ENCODE measurements at regions not wholly inside any gene's neighbourhood (a gene's known extent, or its start where the extent isn't known, plus 50 kb on each side); places are given as distances from the start of the nearest gene placed in this dataset.

DNA sequence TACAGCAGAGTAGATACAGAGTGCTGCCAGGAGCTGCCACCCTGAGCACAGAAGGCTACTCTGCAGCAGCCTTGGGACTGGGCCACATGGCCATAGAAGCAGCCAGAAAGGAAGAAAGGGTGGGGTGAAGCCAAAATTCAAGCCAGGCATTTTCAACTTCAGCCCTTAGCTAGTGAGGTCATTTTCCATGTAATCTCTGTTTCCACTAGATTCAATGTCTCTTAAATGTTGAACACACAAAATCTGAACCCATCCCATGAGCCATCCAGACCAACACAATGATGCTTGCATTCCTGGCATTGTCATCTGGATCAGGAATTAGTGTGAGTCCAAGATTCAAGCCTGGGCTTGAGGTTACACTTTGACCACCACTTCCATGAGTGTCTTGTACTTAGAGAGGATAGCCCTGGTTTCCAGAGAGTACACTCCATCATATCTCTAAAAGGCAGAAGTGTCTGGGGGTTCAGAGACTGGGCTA is 243.6 kb downstream of the OSR1 start:
- POLR2A ChIA-PET: no interaction called here
- DNase-seq (ENCODE audit: low read depth): no peak

GRCh38 chr2:19114126-19114525 is 244.3 kb downstream of the OSR1 start:
- POLR2A ChIA-PET: no interaction called here
- no peak for TF ChIP-seq CTCF (IDR thresholded peaks at IDR 0.05; ENCODE audit: insufficient read depth, low read depth, low read length)
- Histone ChIP-seq H3K36me3 (ENCODE audit: control insufficient read depth, insufficient read depth, low read length) (no peaks in the 10 kb centered on the region), H3K27me3 (ENCODE audit: control insufficient read depth, insufficient read depth, low read length) (no peaks in the 10 kb centered on the region), H3K4me3 (ENCODE audit: low read depth, low read length) (no peak overlapping the region)
- no peak for DNase-seq (ENCODE audit: low read depth)
- CTCF ChIA-PET: no interaction called here

More for the DNA sequence above, 243.6 kb downstream of the OSR1 start:
- no peaks in the 10 kb centered on the region for H3K27me3 ChIP-seq (ENCODE audit: control insufficient read depth, insufficient read depth, low read length)
- no peak overlapping the region for H3K4me3 ChIP-seq (ENCODE audit: low read depth, low read length)
- no peak for TF ChIP-seq CTCF (IDR thresholded peaks at IDR 0.05; ENCODE audit: insufficient read depth, low read depth, low read length)
- CTCF ChIA-PET: no interaction called here
- H3K36me3 ChIP-seq (ENCODE audit: control insufficient read depth, insufficient read depth, low read length): no peaks in the 10 kb centered on the region

- H3K27me3 ChIP-seq (ENCODE audit: control insufficient read depth, insufficient read depth, low read length): no peaks in the 10 kb centered on the region
- ChIA-PET POLR2A (no interaction called here), CTCF (interaction anchor here (2.1 kb wide), 1 partner anchor 11 kb away, joined by 4 read pairs; no protein-coding TSS in a partner anchor)
- DNase-seq (ENCODE audit: low read depth): no peak
- no peak for TF ChIP-seq CTCF (IDR thresholded peaks at IDR 0.05; ENCODE audit: insufficient read depth, low read depth, low read length)
- no peaks in the 10 kb centered on the region for H3K36me3 ChIP-seq (ENCODE audit: control insufficient read depth, insufficient read depth, low read length)
- no peak overlapping the region for H3K4me3 ChIP-seq (ENCODE audit: low read depth, low read length)
Observed at GRCh38 chr2:19111354-19111753, 247.1 kb downstream of the OSR1 start.

DNA sequence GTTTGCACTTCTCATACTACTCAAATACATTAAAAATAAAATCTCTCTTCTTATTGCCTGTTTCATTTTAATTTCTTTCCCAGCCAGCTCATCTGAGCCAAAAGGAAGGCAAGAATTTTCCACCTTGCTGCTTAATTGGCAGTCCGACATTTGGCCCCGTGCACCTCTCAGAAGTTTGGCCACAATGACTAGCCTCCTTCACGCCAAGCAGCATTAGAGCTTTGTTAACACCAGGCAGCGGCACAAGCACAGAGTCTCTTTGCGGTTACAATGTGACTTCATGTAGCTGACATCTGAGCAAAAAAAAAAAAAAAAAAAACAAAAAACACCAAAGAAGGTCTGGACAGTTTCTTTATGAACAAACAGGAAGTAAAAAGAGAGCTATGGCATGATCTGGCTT is 248.9 kb downstream of the OSR1 start:
- Histone ChIP-seq H3K4me3 (ENCODE audit: low read depth, low read length) (no peak overlapping the region), H3K36me3 (ENCODE audit: control insufficient read depth, insufficient read depth, low read length) (no peaks in the 10 kb centered on the region), H3K27me3 (ENCODE audit: control insufficient read depth, insufficient read depth, low read length) (no peaks in the 10 kb centered on the region)
- ChIA-PET POLR2A (no interaction called here), CTCF (no interaction called here)
- DNase-seq (ENCODE audit: low read depth): no peak
- no peak for TF ChIP-seq CTCF (IDR thresholded peaks at IDR 0.05; ENCODE audit: insufficient read depth, low read depth, low read length)

DNA sequence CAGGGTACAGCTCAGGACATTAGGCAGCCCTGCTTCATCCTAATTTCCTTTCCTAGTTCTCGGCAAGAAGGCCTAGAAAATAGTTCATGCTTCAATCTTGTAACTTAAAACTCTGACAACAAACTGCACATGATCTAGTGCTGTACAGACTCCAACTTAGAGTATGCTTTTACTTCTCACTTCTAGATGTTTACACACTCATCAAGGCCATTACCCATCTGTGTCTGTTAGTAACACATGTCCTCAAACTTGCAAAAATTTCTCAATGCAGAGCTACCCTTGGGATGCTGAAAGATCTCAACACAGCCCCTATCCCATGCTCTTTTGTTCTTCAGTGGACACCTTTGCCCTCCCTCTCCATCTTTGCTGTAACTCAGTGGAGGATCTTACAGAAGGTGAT is 252.0 kb downstream of the OSR1 start:
- ChIA-PET POLR2A (no interaction called here), CTCF (interaction anchor here (0.5 to 0.7 kb wide), 2 partner anchors 9 to 78 kb away, joined by 3 read pairs; no protein-coding TSS in a partner anchor)
- Histone ChIP-seq H3K4me3 (ENCODE audit: low read depth, low read length) (no peak overlapping the region), H3K27me3 (ENCODE audit: control insufficient read depth, insufficient read depth, low read length) (no peaks in the 10 kb centered on the region), H3K36me3 (ENCODE audit: control insufficient read depth, insufficient read depth, low read length) (no peaks in the 10 kb centered on the region)
- TF ChIP-seq CTCF (IDR thresholded peaks at IDR 0.05; ENCODE audit: insufficient read depth, low read depth, low read length): no peak
- no peak for DNase-seq (ENCODE audit: low read depth)

All from BJ (cell line).